Choroid plexus epithelial cell (primary cell): ENCODE measurements at regions not wholly inside any gene's neighbourhood (a gene's known extent, or its start where the extent isn't known, plus 50 kb on each side); places are given as distances from the start of the nearest gene placed in this dataset.

Experiments
- DNase-seq: peaks from one replicate; pipeline ENCODE4 v3.0.0-alpha.2; 2010; ENCODE audit warnings: low read depth
- H3K4me3 ChIP-seq: 2 replicates; pipeline ENCODE4 v1.5.1; 2011; ENCODE audit warnings: low read depth, mild to moderate bottlenecking, control low read depth, low read length, moderate library complexity
- CTCF ChIP-seq: conservative IDR thresholded peaks from 2 replicates; pipeline ENCODE4 v1.5.1; 2011; ENCODE audit warnings: low read depth, mild to moderate bottlenecking, control low read depth, inconsistent platforms, low read length, moderate library complexity

- no peak for DNase-seq
- no peak for TF ChIP-seq CTCF
- H3K4me3 ChIP-seq = no peak overlapping the region
These were observed 1222.3 kb upstream of the SLC10A2 start for GRCh38 chr13:104288496-104288895.

DNA sequence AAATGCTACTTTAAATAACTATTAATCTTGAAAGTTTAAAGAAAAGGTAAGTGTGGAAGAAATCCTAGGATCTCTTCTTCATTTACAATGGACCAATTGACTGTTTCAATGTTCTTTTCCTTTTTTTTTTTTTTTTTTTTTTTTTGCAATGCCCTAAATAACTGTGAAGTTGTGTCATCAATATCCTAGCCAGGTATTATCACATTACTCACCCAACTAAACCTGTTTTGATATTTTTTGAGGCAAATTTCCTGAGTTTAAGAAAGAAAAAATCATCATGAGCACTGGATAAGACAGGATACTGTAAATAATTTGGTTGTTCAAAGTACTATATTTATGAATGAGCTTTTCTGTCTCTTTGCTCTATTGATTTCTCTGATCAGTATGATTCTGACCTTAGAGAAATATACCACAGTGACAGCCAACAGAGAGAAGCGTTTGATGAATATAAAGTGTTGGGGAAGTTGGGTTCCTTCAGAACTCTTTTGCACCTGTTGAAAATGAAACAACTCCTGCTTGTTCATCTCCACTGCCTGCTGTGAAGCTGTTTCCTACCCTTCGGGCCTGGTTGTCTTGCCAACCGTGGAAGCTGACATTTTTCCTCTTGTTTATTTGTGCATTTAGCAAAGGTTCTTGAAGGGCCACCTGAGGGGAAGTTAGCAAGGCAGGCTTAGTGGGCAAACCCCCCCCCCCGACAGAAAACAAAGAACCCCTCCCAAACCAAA is 1220.5 kb upstream of the SLC10A2 start:
- no peak for TF ChIP-seq CTCF
- H3K4me3 ChIP-seq = no peak overlapping the region
- peak; percentile 45 for DNase-seq

- TF ChIP-seq CTCF = no peak
- no peak overlapping the region for H3K4me3 ChIP-seq
- no peak for DNase-seq
These were observed 1215.7 kb upstream of the SLC10A2 start for GRCh38 chr13:104281910-104282309.

GRCh38 chr13:104270731-104271130 is 1204.5 kb upstream of the SLC10A2 start:
- DNase-seq = peak; percentile 41
- no peak overlapping the region for H3K4me3 ChIP-seq
- TF ChIP-seq CTCF = no peak

- DNase-seq = no peak
- no peak overlapping the region for H3K4me3 ChIP-seq
These were observed 1201.1 kb upstream of the SLC10A2 start for GRCh38 chr13:104267206-104267811.

DNA sequence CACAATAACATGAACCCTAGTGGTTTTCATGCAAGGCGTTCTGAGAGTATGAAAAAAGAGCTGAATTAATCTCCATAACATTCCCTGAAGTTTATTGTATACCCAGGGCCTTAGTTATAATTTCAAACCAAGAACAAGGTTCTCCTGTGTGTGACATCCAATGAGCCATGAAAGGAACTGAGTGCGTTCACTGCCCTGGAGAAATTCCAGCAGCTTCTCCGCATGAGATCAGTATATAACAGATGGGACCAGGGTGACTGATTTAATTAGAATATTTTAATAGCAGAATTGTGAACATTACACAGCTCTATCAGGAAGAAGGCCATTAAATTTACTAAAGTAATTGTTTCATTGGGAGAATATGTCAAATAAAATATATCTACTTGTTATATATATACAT is 1190.5 kb upstream of the SLC10A2 start:
- H3K4me3 ChIP-seq = no peak overlapping the region
- no peak for TF ChIP-seq CTCF
- no peak for DNase-seq

More at GRCh38 chr13:104267206-104267811, 1201.1 kb upstream of the SLC10A2 start:
- no peak for TF ChIP-seq CTCF
